Neural cell (in vitro differentiated cells): ENCODE measurements at regions not wholly inside any gene's neighbourhood (a gene's known extent, or its start where the extent isn't known, plus 50 kb on each side); places are given as distances from the start of the nearest gene placed in this dataset.

ENCODE experiments used
- EZH2 ChIP-seq: fragments of 200-600, 300-800 bp; shearing (Covaris generic), sonication (generic); IDR thresholded peaks from 2 replicates; pipeline ENCODE4 v1.6.1; 2014; ENCODE audit warnings: antibody characterized with exemption, low read length, borderline replicate concordance, mild to moderate bottlenecking; ENCODE audit not compliant: insufficient read depth, poor library complexity, severe bottlenecking
- REST ChIP-seq: IDR thresholded peaks from 2 replicates; pipeline ENCODE4 v1.6.1; 2012; ENCODE audit warnings: borderline replicate concordance
- SMC3 ChIP-seq: fragments of 450-650 bp; conservative IDR thresholded peaks from 2 replicates; pipeline ENCODE4 v1.6.1; 2014; ENCODE audit warnings: antibody characterized with exemption, mild to moderate bottlenecking, moderate library complexity; ENCODE audit not compliant: poor library complexity
- TF ChIP-seq, protein P1 (sequence below): fragments of 450-650 bp; IDR thresholded peaks from 2 replicates; pipeline ENCODE4 v1.5.1; 2014; ENCODE audit warnings: antibody characterized with exemption, mild to moderate bottlenecking, moderate library complexity; ENCODE audit not compliant: poor library complexity, severe bottlenecking

DNA sequence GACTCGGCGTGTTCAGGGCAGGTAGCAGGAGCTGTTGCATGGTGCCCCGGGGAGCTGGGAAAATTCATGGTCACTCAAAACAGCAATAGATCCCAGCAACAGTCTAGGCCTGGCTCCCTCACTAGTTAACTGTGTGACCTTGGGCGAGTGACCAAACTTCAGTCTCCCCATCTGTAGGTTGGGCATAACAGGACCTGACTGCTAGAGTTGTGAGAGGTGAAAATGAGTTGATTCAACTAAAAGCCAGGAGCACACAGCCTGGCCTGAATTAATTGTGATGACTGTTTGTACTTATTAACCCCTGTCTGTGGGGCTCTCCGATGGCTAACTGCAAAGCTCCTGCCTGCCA, 306.9 kb downstream of the SOX9 start:
- TF ChIP-seq, protein P1, sequence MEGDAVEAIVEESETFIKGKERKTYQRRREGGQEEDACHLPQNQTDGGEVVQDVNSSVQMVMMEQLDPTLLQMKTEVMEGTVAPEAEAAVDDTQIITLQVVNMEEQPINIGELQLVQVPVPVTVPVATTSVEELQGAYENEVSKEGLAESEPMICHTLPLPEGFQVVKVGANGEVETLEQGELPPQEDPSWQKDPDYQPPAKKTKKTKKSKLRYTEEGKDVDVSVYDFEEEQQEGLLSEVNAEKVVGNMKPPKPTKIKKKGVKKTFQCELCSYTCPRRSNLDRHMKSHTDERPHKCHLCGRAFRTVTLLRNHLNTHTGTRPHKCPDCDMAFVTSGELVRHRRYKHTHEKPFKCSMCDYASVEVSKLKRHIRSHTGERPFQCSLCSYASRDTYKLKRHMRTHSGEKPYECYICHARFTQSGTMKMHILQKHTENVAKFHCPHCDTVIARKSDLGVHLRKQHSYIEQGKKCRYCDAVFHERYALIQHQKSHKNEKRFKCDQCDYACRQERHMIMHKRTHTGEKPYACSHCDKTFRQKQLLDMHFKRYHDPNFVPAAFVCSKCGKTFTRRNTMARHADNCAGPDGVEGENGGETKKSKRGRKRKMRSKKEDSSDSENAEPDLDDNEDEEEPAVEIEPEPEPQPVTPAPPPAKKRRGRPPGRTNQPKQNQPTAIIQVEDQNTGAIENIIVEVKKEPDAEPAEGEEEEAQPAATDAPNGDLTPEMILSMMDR, result no peak
- TF ChIP-seq EZH2 (no peak), SMC3 (no peak), REST (no peak)
